GM23338 (cell line): ENCODE measurements at regions not wholly inside any gene's neighbourhood (a gene's known extent, or its start where the extent isn't known, plus 50 kb on each side); places are given as distances from the start of the nearest gene placed in this dataset.

Experiments
- ATAC-seq: fragments of 200-7000 bp; cut with Tn5 transposase; 3 replicates; pipeline ENCODE4 v1.9.1; 2020
- DNase-seq: peaks from one replicate; pipeline ENCODE4 v3.0.0-alpha.2; 2015; ENCODE audit warnings: low spot score
- H2AFZ ChIP-seq: fragments of 200-600 bp; sonication (generic); 2 replicates; pipeline ENCODE4 v1.8.0; 2016; ENCODE audit warnings: antibody characterized with exemption, mild to moderate bottlenecking, moderate library complexity
- H3F3A ChIP-seq: fragments of 200-600 bp; sonication (generic); replicated peaks from 2 replicates; pipeline ENCODE4 v1.8.0; 2017; ENCODE audit warnings: antibody characterized with exemption, mixed run types, low read depth
- H3K27ac ChIP-seq: fragments of 200-600 bp; sonication (generic); 2 replicates; pipeline ENCODE4 v1.6.1; 2016; ENCODE audit warnings: low read depth
- H3K27me3 ChIP-seq: fragments of 200-600 bp; sonication (generic); 2 replicates; pipeline ENCODE4 v1.8.0; 2016; ENCODE audit warnings: mild to moderate bottlenecking, mixed run types, moderate library complexity; ENCODE audit not compliant: insufficient read depth
- H3K36me3 ChIP-seq: fragments of 200-600 bp; sonication (generic); 2 replicates; pipeline ENCODE4 v1.8.0; 2016; ENCODE audit warnings: mild to moderate bottlenecking; ENCODE audit not compliant: insufficient read depth
- H3K4me1 ChIP-seq: fragments of 200-600 bp; sonication (generic); 2 replicates; pipeline ENCODE4 v1.8.0; 2016; ENCODE audit warnings: mild to moderate bottlenecking, moderate library complexity; ENCODE audit not compliant: insufficient read depth
- H3K4me2 ChIP-seq: fragments of 200-600 bp; sonication (generic); 2 replicates; pipeline ENCODE4 v1.7.1; 2017; ENCODE audit warnings: mixed run types
- H3K4me3 ChIP-seq: fragments of 200-600 bp; sonication (generic); 2 replicates; pipeline ENCODE4 v1.6.1; 2016; ENCODE audit warnings: mixed run types
- H3K79me2 ChIP-seq: fragments of 200-600 bp; sonication (generic); replicated peaks from 2 replicates; pipeline ENCODE4 v1.8.0; 2017; ENCODE audit warnings: mild to moderate bottlenecking; ENCODE audit not compliant: insufficient read depth
- H3K9me2 ChIP-seq: fragments of 200-600 bp; sonication (generic); 2 replicates; pipeline ENCODE4 v1.8.0; 2017; ENCODE audit not compliant: insufficient read depth
- H4K20me1 ChIP-seq: fragments of 200-600 bp; sonication (generic); replicated peaks from 2 replicates; pipeline ENCODE4 v1.8.0; 2017; ENCODE audit warnings: mild to moderate bottlenecking; ENCODE audit not compliant: insufficient read depth
- H3K27ac Mint-ChIP-seq: 2 replicates; pipeline ENCODE4 v1.8.0; 2020; ENCODE audit warnings: inconsistent platforms, mild to moderate bottlenecking, moderate library complexity, mixed read lengths
- H3K27me3 Mint-ChIP-seq: 3 replicates; pipeline ENCODE4 v1.8.0; 2022; ENCODE audit warnings: low read depth, mild to moderate bottlenecking, moderate library complexity, mixed read lengths, inconsistent platforms; ENCODE audit not compliant: insufficient read depth, poor library complexity
- H3K36me3 Mint-ChIP-seq: 3 replicates; pipeline ENCODE4 v1.8.0; 2021; ENCODE audit warnings: low read depth, mild to moderate bottlenecking, inconsistent platforms, moderate library complexity, mixed read lengths
- H3K4me1 Mint-ChIP-seq: 3 replicates; pipeline ENCODE4 v1.8.0; 2020; ENCODE audit warnings: mild to moderate bottlenecking, inconsistent platforms, mixed read lengths
- H3K4me3 Mint-ChIP-seq: 3 replicates; pipeline ENCODE4 v1.8.0; 2021; ENCODE audit warnings: moderate library complexity, mild to moderate bottlenecking, inconsistent platforms, mixed read lengths
- H3K9me3 Mint-ChIP-seq: 3 replicates; pipeline ENCODE4 v1.8.0; 2020; ENCODE audit warnings: moderate library complexity, mild to moderate bottlenecking, inconsistent platforms, mixed read lengths
- CREB1 ChIP-seq: fragments of 250-450 bp; sonication (Bioruptor Pico); IDR thresholded peaks from 2 replicates; pipeline ENCODE4 v1.5.0; 2020; ENCODE audit warnings: low read depth, mild to moderate bottlenecking, moderate library complexity
- CTCF ChIP-seq, 2 experiments: fragments of 200-600 bp in 1 of 2; sonication (generic) in 1 of 2; conservative IDR thresholded peaks; 2 replicates each; pipeline versions ENCODE4 v1.5.1 to v1.6.1; 2016 to 2017; ENCODE audit warnings: antibody characterized with exemption in 2 of 2, low read depth in 2 of 2, mild to moderate bottlenecking in 2 of 2, moderate library complexity in 1 of 2
- ETS1 ChIP-seq: IDR thresholded peaks from 2 replicates; pipeline ENCODE4 v1.6.1; 2016; ENCODE audit warnings: antibody characterized with exemption
- EZH2 ChIP-seq: fragments of 200-600 bp; sonication (generic); IDR thresholded peaks from one replicate; pipeline ENCODE4 v1.8.0; 2017; ENCODE audit warnings: antibody characterized with exemption, mild to moderate bottlenecking, low read depth; ENCODE audit not compliant: unreplicated experiment
- EZH2phosphoT487 ChIP-seq: fragments of 200-600 bp; sonication (generic); IDR thresholded peaks from one replicate; pipeline ENCODE4 v1.8.1; 2018; ENCODE audit warnings: antibody characterized with exemption; ENCODE audit not compliant: unreplicated experiment
- JUNB ChIP-seq: IDR thresholded peaks from one replicate; pipeline ENCODE4 v1.6.1; 2016; ENCODE audit warnings: antibody characterized with exemption; ENCODE audit not compliant: unreplicated experiment
- NANOG ChIP-seq: IDR thresholded peaks from 2 replicates; pipeline ENCODE4 v1.6.1; 2016; ENCODE audit warnings: antibody characterized with exemption, borderline replicate concordance
- POLR2AphosphoS5 ChIP-seq: IDR thresholded peaks from 2 replicates; pipeline ENCODE4 v1.6.1; 2016; ENCODE audit warnings: antibody characterized with exemption, low read depth
- REST ChIP-seq: IDR thresholded peaks from one replicate; pipeline ENCODE4 v1.6.1; 2018; ENCODE audit warnings: antibody characterized with exemption; ENCODE audit not compliant: unreplicated experiment
- STAT1 ChIP-seq: IDR thresholded peaks from one replicate; pipeline ENCODE4 v1.6.1; 2016; ENCODE audit warnings: antibody characterized with exemption; ENCODE audit not compliant: unreplicated experiment
- ZNF114 ChIP-seq: fragments of 250-450 bp; sonication (Bioruptor Pico); IDR thresholded peaks from 2 replicates; pipeline ENCODE4 v1.5.0; 2020; ENCODE audit warnings: mild to moderate bottlenecking, moderate library complexity
- ZNF331 ChIP-seq: fragments of 250-450 bp; sonication (Bioruptor Pico); IDR thresholded peaks from 2 replicates; pipeline ENCODE4 v1.5.0; 2020; ENCODE audit warnings: low read depth, mild to moderate bottlenecking, moderate library complexity
- ZNF462 ChIP-seq: fragments of 250-450 bp; sonication (Bioruptor Pico); IDR thresholded peaks from 2 replicates; pipeline ENCODE4 v1.5.0; 2020; ENCODE audit warnings: mild to moderate bottlenecking, moderate library complexity

- Mint-ChIP-seq H3K27ac (no peak overlapping the region), H3K9me3 (no peaks in the 10 kb centered on the region), H3K4me1 (peaks cover 3% of the 10 kb centered on the region; the same call in 2 of the 3 replicates), H3K36me3 (no peaks in the 10 kb centered on the region), H3K27me3 (no peaks in the 10 kb centered on the region), H3K4me3 (no peak overlapping the region)
- Histone ChIP-seq H3K27ac (no peak overlapping the region), H2AFZ (no peak overlapping the region), H3K4me3 (no peak overlapping the region), H3K9me2 (no peaks in the 10 kb centered on the region), H3K79me2 (no peaks in the 10 kb centered on the region), H3K27me3 (no peaks in the 10 kb centered on the region), H3K36me3 (no peaks in the 10 kb centered on the region), H4K20me1 (no peaks in the 10 kb centered on the region), H3K4me1 (no peaks in the 10 kb centered on the region), H3F3A (no peaks in the 10 kb centered on the region), H3K4me2 (no peak overlapping the region)
- ATAC-seq, result no peak
- DNase-seq, result no peak
- TF ChIP-seq EZH2phosphoT487 (no peak), JUNB (no peak), EZH2 (no peak), STAT1 (no peak), CREB1 (CRISPR knock-in tag) (no peak), REST (no peak), CTCF (conservative IDR thresholded peaks at IDR 0.05; ENCODE audit: low read depth in 2 of 2) (no peak), POLR2AphosphoS5 (no peak), ZNF331 (no peak), ZNF462 (no peak), ETS1 (no peak), ZNF114 (CRISPR knock-in tag) (no peak), NANOG (no peak)
Measured at GRCh38 chrX:25558137-25558536, 542.4 kb upstream of the ARX start.
